Astrocyte (in vitro differentiated cells and primary cell): ENCODE measurements at regions not wholly inside any gene's neighbourhood (a gene's known extent, or its start where the extent isn't known, plus 50 kb on each side); places are given as distances from the start of the nearest gene placed in this dataset.

Experiments used
- DNase-seq: peaks from one replicate; pipeline ENCODE4 v3.0.0-alpha.2; 2010; ENCODE audit warnings: low read depth
- FAIRE-seq: peaks from 2 replicates; lab custom pipeline; 2011; peaks lifted over from hg19 to GRCh38; lab: Jason Lieb, UNC
- H2AFZ ChIP-seq: 2 replicates; pipeline ENCODE4 v1.6.0; 2012; ENCODE audit warnings: low read depth, low read length, inconsistent platforms
- H3K27ac ChIP-seq: 2 replicates; pipeline ENCODE4 v1.5.1; 2011; ENCODE audit warnings: low read depth, low read length, inconsistent platforms
- H3K27me3 ChIP-seq: 2 replicates; pipeline ENCODE4 v1.6.0; 2011; ENCODE audit warnings: low read length, inconsistent platforms; ENCODE audit not compliant: insufficient read depth
- H3K36me3 ChIP-seq: 2 replicates; pipeline ENCODE4 v1.5.1; 2011; ENCODE audit warnings: low read length, inconsistent platforms; ENCODE audit not compliant: insufficient read depth
- H3K4me1 ChIP-seq: 2 replicates; pipeline ENCODE4 v1.5.1; 2011; ENCODE audit warnings: low read length, inconsistent platforms; ENCODE audit not compliant: insufficient read depth
- H3K4me2 ChIP-seq: 2 replicates; pipeline ENCODE4 v1.6.0; 2012; ENCODE audit warnings: low read length, inconsistent platforms
- H3K4me3 ChIP-seq: 2 replicates; pipeline ENCODE4 v1.5.1; 2011; ENCODE audit warnings: low read depth, mild to moderate bottlenecking, low read length, inconsistent platforms; ENCODE audit not compliant: insufficient read depth
- H3K79me2 ChIP-seq: 2 replicates; pipeline ENCODE4 v1.6.0; 2012; ENCODE audit warnings: mild to moderate bottlenecking, low read length, inconsistent platforms; ENCODE audit not compliant: insufficient read depth
- H3K9ac ChIP-seq: 2 replicates; pipeline ENCODE4 v1.6.0; 2012; ENCODE audit warnings: mild to moderate bottlenecking, low read length, inconsistent platforms
- H3K9me3 ChIP-seq: 2 replicates; pipeline ENCODE4 v1.5.1; 2012; ENCODE audit warnings: low read depth, mild to moderate bottlenecking, low read length, inconsistent platforms; ENCODE audit not compliant: insufficient read depth
- H4K20me1 ChIP-seq: 2 replicates; pipeline ENCODE4 v1.6.0; 2012; ENCODE audit warnings: low read length, inconsistent platforms; ENCODE audit not compliant: insufficient read depth
- H3K27ac Mint-ChIP-seq: one replicate; pipeline ENCODE4 v1.8.0; 2021; ENCODE audit warnings: mild to moderate bottlenecking, mixed read lengths; ENCODE audit not compliant: unreplicated experiment
- H3K27me3 Mint-ChIP-seq: one replicate; pipeline ENCODE4 v1.8.0; 2021; ENCODE audit warnings: low read depth, mixed read lengths; ENCODE audit not compliant: unreplicated experiment
- H3K36me3 Mint-ChIP-seq: one replicate; pipeline ENCODE4 v1.8.0; 2021; ENCODE audit warnings: low read depth, mixed read lengths; ENCODE audit not compliant: unreplicated experiment
- H3K4me1 Mint-ChIP-seq: one replicate; pipeline ENCODE4 v1.8.0; 2021; ENCODE audit warnings: low read depth, mixed read lengths; ENCODE audit not compliant: unreplicated experiment
- H3K4me3 Mint-ChIP-seq: one replicate; pipeline ENCODE4 v1.8.0; 2021; ENCODE audit warnings: mild to moderate bottlenecking, moderate library complexity, mixed read lengths; ENCODE audit not compliant: unreplicated experiment
- H3K9me3 Mint-ChIP-seq: one replicate; pipeline ENCODE4 v1.8.0; 2021; ENCODE audit warnings: mild to moderate bottlenecking, mixed read lengths; ENCODE audit not compliant: unreplicated experiment
- EZH2 ChIP-seq: IDR thresholded peaks from 2 replicates; pipeline ENCODE4 v1.6.1; 2012; ENCODE audit warnings: mild to moderate bottlenecking, low read length, inconsistent platforms; ENCODE audit not compliant: insufficient read depth
- TF ChIP-seq, protein P1 (sequence below): IDR thresholded peaks from 2 replicates; pipeline ENCODE4 v1.5.1; 2011; ENCODE audit warnings: low read depth, mild to moderate bottlenecking, inconsistent platforms, low read length, moderate library complexity; ENCODE audit not compliant: insufficient read depth

DNA sequence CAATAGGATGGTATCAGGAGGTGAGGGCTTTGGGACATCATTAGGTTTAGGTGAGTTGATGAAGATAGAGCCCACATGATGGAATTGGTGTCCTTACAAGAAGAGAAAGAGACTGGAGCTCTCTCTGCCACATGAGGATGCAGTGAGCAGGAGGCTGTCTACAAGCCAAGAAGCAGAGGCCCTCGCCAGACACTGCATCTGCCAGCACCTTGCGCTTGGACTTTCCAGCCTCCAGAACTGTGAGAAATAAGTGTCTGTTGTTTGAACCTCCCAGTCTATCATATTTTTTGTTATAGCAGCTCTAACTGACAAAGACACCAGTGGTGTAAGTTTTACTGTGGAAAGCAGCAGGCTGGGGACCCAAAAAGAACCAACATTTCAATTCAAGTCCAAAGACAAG is 571.1 kb upstream of the ID2 start:
- no peaks in the 10 kb centered on the region for H3K4me1 Mint-ChIP-seq
- H3K27ac ChIP-seq, result no peak overlapping the region
- H3K27me3 Mint-ChIP-seq, result peaks cover 4% of the 10 kb centered on the region
- H4K20me1 ChIP-seq, result no peaks in the 10 kb centered on the region
- FAIRE-seq (no peak), DNase-seq (no peak)
- H3K9ac ChIP-seq, result no peak overlapping the region
- no peak overlapping the region for H3K4me3 ChIP-seq
- no peaks in the 10 kb centered on the region for H3K9me3 Mint-ChIP-seq
- no peaks in the 10 kb centered on the region for H3K9me3 ChIP-seq
- no peaks in the 10 kb centered on the region for H3K4me1 ChIP-seq
- H3K4me2 ChIP-seq, result no peak overlapping the region
- H3K36me3 ChIP-seq, result no peaks in the 10 kb centered on the region
- TF ChIP-seq, protein P1, sequence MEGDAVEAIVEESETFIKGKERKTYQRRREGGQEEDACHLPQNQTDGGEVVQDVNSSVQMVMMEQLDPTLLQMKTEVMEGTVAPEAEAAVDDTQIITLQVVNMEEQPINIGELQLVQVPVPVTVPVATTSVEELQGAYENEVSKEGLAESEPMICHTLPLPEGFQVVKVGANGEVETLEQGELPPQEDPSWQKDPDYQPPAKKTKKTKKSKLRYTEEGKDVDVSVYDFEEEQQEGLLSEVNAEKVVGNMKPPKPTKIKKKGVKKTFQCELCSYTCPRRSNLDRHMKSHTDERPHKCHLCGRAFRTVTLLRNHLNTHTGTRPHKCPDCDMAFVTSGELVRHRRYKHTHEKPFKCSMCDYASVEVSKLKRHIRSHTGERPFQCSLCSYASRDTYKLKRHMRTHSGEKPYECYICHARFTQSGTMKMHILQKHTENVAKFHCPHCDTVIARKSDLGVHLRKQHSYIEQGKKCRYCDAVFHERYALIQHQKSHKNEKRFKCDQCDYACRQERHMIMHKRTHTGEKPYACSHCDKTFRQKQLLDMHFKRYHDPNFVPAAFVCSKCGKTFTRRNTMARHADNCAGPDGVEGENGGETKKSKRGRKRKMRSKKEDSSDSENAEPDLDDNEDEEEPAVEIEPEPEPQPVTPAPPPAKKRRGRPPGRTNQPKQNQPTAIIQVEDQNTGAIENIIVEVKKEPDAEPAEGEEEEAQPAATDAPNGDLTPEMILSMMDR, result no peak
- no peak for TF ChIP-seq EZH2
- no peak overlapping the region for H3K4me3 Mint-ChIP-seq
- no peaks in the 10 kb centered on the region for H3K27me3 ChIP-seq
- no peaks in the 10 kb centered on the region for H3K79me2 ChIP-seq
- no peak overlapping the region for H2AFZ ChIP-seq
- H3K27ac Mint-ChIP-seq, result no peak overlapping the region
- no peaks in the 10 kb centered on the region for H3K36me3 Mint-ChIP-seq

- no peaks in the 10 kb centered on the region for H3K9me3 ChIP-seq
- no peak overlapping the region for H3K9ac ChIP-seq
- H3K27me3 ChIP-seq, result no peaks in the 10 kb centered on the region
- FAIRE-seq (no peak), DNase-seq (no peak)
- H3K9me3 Mint-ChIP-seq, result no peaks in the 10 kb centered on the region
- no peak overlapping the region for H3K4me2 ChIP-seq
- no peak overlapping the region for H3K27ac Mint-ChIP-seq
- no peaks in the 10 kb centered on the region for H3K4me1 ChIP-seq
- H3K4me3 ChIP-seq, result no peak overlapping the region
- H3K4me1 Mint-ChIP-seq, result no peaks in the 10 kb centered on the region
- TF ChIP-seq, protein P1, result no peak
- no peak for TF ChIP-seq EZH2
- H3K27me3 Mint-ChIP-seq, result peaks cover 4% of the 10 kb centered on the region
- H4K20me1 ChIP-seq, result no peaks in the 10 kb centered on the region
- H3K36me3 ChIP-seq, result no peaks in the 10 kb centered on the region
- H3K79me2 ChIP-seq, result no peaks in the 10 kb centered on the region
- H3K36me3 Mint-ChIP-seq, result no peaks in the 10 kb centered on the region
- no peak overlapping the region for H2AFZ ChIP-seq
- H3K27ac ChIP-seq, result no peak overlapping the region
- no peak overlapping the region for H3K4me3 Mint-ChIP-seq
These were observed 570.7 kb upstream of the ID2 start for GRCh38 chr2:8111193-8111592.

- no peak for DNase-seq
- Mint-ChIP-seq H3K4me3 (no peak overlapping the region), H3K36me3 (no peaks in the 10 kb centered on the region), H3K4me1 (peaks cover 14% of the 10 kb centered on the region), H3K27ac (no peak overlapping the region), H3K27me3 (peaks cover 4% of the 10 kb centered on the region), H3K9me3 (no peaks in the 10 kb centered on the region)
- Histone ChIP-seq H3K27ac (no peak overlapping the region), H3K4me1 (peaks cover 10% of the 10 kb centered on the region), H3K36me3 (no peaks in the 10 kb centered on the region), H2AFZ (no peak overlapping the region), H3K4me2 (no peak overlapping the region), H3K27me3 (no peaks in the 10 kb centered on the region), H3K9ac (no peak overlapping the region), H4K20me1 (no peaks in the 10 kb centered on the region), H3K4me3 (no peak overlapping the region), H3K9me3 (no peaks in the 10 kb centered on the region), H3K79me2 (no peaks in the 10 kb centered on the region)
- FAIRE-seq, result no peak
- TF ChIP-seq EZH2, result no peak
- TF ChIP-seq, protein P1, result no peak
These were observed 566.4 kb upstream of the ID2 start for GRCh38 chr2:8115456-8115855.
